DOHH2 (cell line): ENCODE measurements at regions not wholly inside any gene's neighbourhood (a gene's known extent, or its start where the extent isn't known, plus 50 kb on each side); places are given as distances from the start of the nearest gene placed in this dataset.

Source experiments
- EZH2phosphoT487 ChIP-seq: fragments of 200-600 bp; sonication (generic); IDR thresholded peaks from 2 replicates; pipeline ENCODE4 v1.6.1; 2017; ENCODE audit warnings: borderline replicate concordance, mild to moderate bottlenecking, antibody characterized with exemption, low read length, moderate library complexity, mixed read lengths
- TF ChIP-seq, protein P1 (sequence below): fragments of 200-600 bp; sonication (generic); IDR thresholded peaks from one replicate; pipeline ENCODE4 v1.5.1; 2014; ENCODE audit warnings: antibody characterized with exemption, mild to moderate bottlenecking, low read depth, low read length; ENCODE audit not compliant: poor library complexity, severe bottlenecking

DNA sequence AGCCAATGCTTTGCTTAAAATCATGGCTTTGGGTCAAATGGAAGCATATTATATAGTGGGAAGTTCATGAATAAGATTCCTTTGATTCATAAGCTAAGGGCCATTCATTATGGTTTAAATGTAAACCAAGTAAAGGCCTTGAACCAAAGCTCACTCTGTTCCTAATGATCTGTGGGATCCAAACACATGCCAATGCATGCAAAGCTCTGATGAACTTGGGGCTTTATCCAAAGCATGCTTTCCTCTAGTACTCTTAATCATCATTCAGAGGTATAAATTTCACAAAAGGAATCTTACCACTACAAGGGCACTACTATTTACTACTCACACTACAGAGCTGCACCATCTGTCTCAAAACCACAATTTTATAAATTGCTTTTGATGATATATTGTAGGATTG, 102.8 kb upstream of the RBMS1 start:
- TF ChIP-seq, protein P1, sequence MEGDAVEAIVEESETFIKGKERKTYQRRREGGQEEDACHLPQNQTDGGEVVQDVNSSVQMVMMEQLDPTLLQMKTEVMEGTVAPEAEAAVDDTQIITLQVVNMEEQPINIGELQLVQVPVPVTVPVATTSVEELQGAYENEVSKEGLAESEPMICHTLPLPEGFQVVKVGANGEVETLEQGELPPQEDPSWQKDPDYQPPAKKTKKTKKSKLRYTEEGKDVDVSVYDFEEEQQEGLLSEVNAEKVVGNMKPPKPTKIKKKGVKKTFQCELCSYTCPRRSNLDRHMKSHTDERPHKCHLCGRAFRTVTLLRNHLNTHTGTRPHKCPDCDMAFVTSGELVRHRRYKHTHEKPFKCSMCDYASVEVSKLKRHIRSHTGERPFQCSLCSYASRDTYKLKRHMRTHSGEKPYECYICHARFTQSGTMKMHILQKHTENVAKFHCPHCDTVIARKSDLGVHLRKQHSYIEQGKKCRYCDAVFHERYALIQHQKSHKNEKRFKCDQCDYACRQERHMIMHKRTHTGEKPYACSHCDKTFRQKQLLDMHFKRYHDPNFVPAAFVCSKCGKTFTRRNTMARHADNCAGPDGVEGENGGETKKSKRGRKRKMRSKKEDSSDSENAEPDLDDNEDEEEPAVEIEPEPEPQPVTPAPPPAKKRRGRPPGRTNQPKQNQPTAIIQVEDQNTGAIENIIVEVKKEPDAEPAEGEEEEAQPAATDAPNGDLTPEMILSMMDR, result no peak
- no peak for TF ChIP-seq EZH2phosphoT487
